K562 (cell line): ENCODE measurements at regions not wholly inside any gene's neighbourhood (a gene's known extent, or its start where the extent isn't known, plus 50 kb on each side); places are given as distances from the start of the nearest gene placed in this dataset.

Source experiments
- ATAC-seq: fragments of 200-7000 bp; cut with Tn5 transposase; 3 replicates; pipeline ENCODE4 v1.9.1; 2020; ENCODE audit warnings: moderate library complexity
- BruUV-seq: library from RNA; stranded (reverse); fragments of 400-500 nt; replicated peaks from 2 replicates; lab custom pipeline; 2021; lab: Mats Ljungman, UMichigan
- CTCF ChIA-PET: fragments of 300-600 bp; formaldehyde crosslinking; extraction: SDS; loops from one replicate; lab custom pipeline; 2021; ENCODE audit warnings: low intra/inter-chr PET ratio; lab: Yijun Ruan, JAX
- POLR2A ChIA-PET: fragments of 300-600, 350-650 bp; sonication (Branson Sonifier 250); formaldehyde crosslinking; extraction: SDS; loops from one replicate; lab custom pipeline; 2021; ENCODE audit warnings: antibody characterized with exemption, inconsistent platforms; lab: Yijun Ruan, JAX
- DNase-seq, 4 experiments: peaks; one replicate each; pipeline versions ENCODE4 v3.0.0 to v3.0.0-alpha.2; 2011 to 2018; ENCODE audit warnings: low spot score in 3 of 4, mixed read lengths in 3 of 4; ENCODE audit errors: extremely low read depth in 1 of 4
- FAIRE-seq: peaks from 2 replicates; lab custom pipeline; 2011; peaks lifted over from hg19 to GRCh38; lab: Jason Lieb, UNC
- H2AFZ ChIP-seq: 2 replicates; pipeline ENCODE4 v1.6.0; 2011; ENCODE audit warnings: low read depth, low read length, control low read depth, inconsistent platforms
- H3K27ac ChIP-seq: fragments of 200-600 bp; 3 replicates; pipeline ENCODE4 v1.8.0; 2011; ENCODE audit warnings: low read depth, mild to moderate bottlenecking, control low read depth, inconsistent platforms, low read length, moderate library complexity, mixed read lengths; ENCODE audit errors: extremely low read depth
- H3K27me3 ChIP-seq, 2 experiments: fragments of 300-600 bp in 1 of 2; 2 replicates in 1 of 2; 3 replicates in 1 of 2; pipeline versions ENCODE4 v1.6.0 to v1.8.0; 2011; ENCODE audit warnings: inconsistent platforms in 2 of 2, low read length in 2 of 2, mild to moderate bottlenecking in 1 of 2, mixed read lengths in 1 of 2, moderate library complexity in 1 of 2; ENCODE audit not compliant: control insufficient read depth in 2 of 2, insufficient read depth in 2 of 2
- H3K36me3 ChIP-seq: fragments of 300-600 bp; 3 replicates; pipeline ENCODE4 v1.8.0; 2011; ENCODE audit warnings: mild to moderate bottlenecking, low read length, inconsistent platforms; ENCODE audit not compliant: control insufficient read depth, insufficient read depth
- H3K4me1 ChIP-seq, 2 experiments: fragments of 200-600 bp in 1 of 2; replicated peaks in 1 of 2; 2 replicates in 1 of 2; 3 replicates in 1 of 2; pipeline versions ENCODE4 v1.5.1 to v1.8.0; 2011; ENCODE audit warnings: inconsistent platforms in 2 of 2, low read length in 2 of 2, mild to moderate bottlenecking in 1 of 2, mixed read lengths in 1 of 2, moderate library complexity in 1 of 2; ENCODE audit not compliant: control insufficient read depth in 2 of 2, insufficient read depth in 2 of 2
- H3K4me2 ChIP-seq: 2 replicates; pipeline ENCODE4 v1.6.1; 2011; ENCODE audit warnings: low read length, control low read depth, inconsistent platforms, mixed read lengths; ENCODE audit not compliant: insufficient read depth
- H3K4me3 ChIP-seq: fragments of 200-600 bp; sonication (generic), shearing (Covaris generic); 2 replicates; pipeline ENCODE4 v1.5.1; 2016; ENCODE audit warnings: control low read depth, inconsistent platforms
- H3K79me2 ChIP-seq: fragments of 200-600 bp; 3 replicates; pipeline ENCODE4 v1.8.0; 2011; ENCODE audit warnings: low read length, inconsistent platforms; ENCODE audit not compliant: control insufficient read depth, insufficient read depth
- H3K9ac ChIP-seq, 2 experiments: 2 replicates each; pipeline versions ENCODE4 v1.6.0 to v1.6.1; 2011; ENCODE audit warnings: low read depth in 2 of 2, low read length in 2 of 2, control low read depth in 1 of 2, inconsistent platforms in 1 of 2, mild to moderate bottlenecking in 1 of 2, mixed read lengths in 1 of 2; ENCODE audit not compliant: insufficient read depth in 1 of 2
- H3K9me1 ChIP-seq: one replicate; pipeline ENCODE4 v1.6.0; 2011; ENCODE audit warnings: inconsistent platforms, mild to moderate bottlenecking, low read length, moderate library complexity; ENCODE audit not compliant: control insufficient read depth, insufficient read depth
- H3K9me3 ChIP-seq: replicated peaks from 2 replicates; pipeline ENCODE4 v1.5.1; 2011; ENCODE audit warnings: low read depth, low read length, inconsistent platforms; ENCODE audit not compliant: control insufficient read depth, insufficient read depth
- H4K20me1 ChIP-seq: replicated peaks from 2 replicates; pipeline ENCODE4 v1.6.1; 2011; ENCODE audit warnings: low read length, inconsistent platforms, mixed read lengths; ENCODE audit not compliant: control insufficient read depth, insufficient read depth
- AFF4 ChIP-seq: sonication (generic); formaldehyde crosslinking; IDR thresholded peaks from 2 replicates; pipeline ENCODE4 v1.8.0; 2023; ENCODE audit warnings: mild to moderate bottlenecking, missing genetic modification reagents
- E2F8 ChIP-seq: fragments of 450-650 bp; IDR thresholded peaks from 2 replicates; pipeline ENCODE4 v1.7.1; 2018; ENCODE audit warnings: mild to moderate bottlenecking, low read depth; ENCODE audit not compliant: partially characterized antibody
- WGBS: fragments of 100-300 bp; shearing (Covaris generic); methylation state at CpG from one replicate; pipeline ENCODE4 v1.1.6; 2016; ENCODE audit warnings: low coverage, mixed read lengths; ENCODE audit not compliant: insufficient coverage; ENCODE audit errors: missing lambda C conversion rate; 5-methylcytosine and 5-hydroxymethylcytosine counted together
- in situ Hi-C: fragments of 300-500 bp; cut with MboI; formaldehyde crosslinking; loops from 4 replicates; pipeline ENCODE4 v1.15.0; 2018; ENCODE audit warnings: inconsistent platforms, mixed read lengths
- intact Hi-C: fragments of 100-400 bp; cut with micrococcal nuclease; formaldehyde crosslinking; loops from 2 replicates; pipeline ENCODE4 v1.14.2; 2022
- TF ChIP-seq, protein P1 (sequence below), 3 experiments: IDR thresholded peaks in 2 of 3; conservative IDR thresholded peaks in 1 of 3; 2 replicates each; pipeline ENCODE4 v1.5.1; 2011 to 2012; ENCODE audit warnings: low read length in 3 of 3, mild to moderate bottlenecking in 3 of 3, control low read depth in 2 of 3, improper control_type of control experiment in 1 of 3, inconsistent platforms in 1 of 3, low read depth in 1 of 3, mixed read lengths in 1 of 3, moderate library complexity in 1 of 3; ENCODE audit not compliant: insufficient read depth in 2 of 3

GRCh38 chr6:2599817-2600216, 150.9 kb downstream of the MYLK4 start (continued):
- TF ChIP-seq E2F8: no peak
- TF ChIP-seq, all 486 proteins: peak for 0

DNA sequence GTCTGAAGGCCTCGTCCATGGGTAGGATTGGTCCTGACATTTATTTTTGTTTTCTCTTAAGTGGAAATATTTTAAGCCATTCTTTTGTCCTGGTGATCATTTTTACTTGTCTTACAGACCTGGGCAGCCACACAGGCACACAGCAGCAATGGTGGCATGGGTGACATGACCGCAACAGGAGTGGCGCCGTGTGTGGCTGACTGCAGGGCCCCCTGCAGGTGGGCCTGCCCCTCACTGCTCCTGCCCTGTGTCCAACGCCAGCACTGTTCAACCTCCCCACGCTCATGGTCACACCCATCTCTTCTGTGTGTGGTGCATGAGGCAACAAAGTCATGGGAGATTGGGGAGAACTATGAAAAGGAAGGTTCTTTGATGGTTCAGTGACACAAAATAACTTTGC, 151.9 kb downstream of the MYLK4 start:
- Histone ChIP-seq H3K79me2 (no peaks in the 10 kb centered on the region), H3K9ac (no peak overlapping the region), H3K4me3 (no peak overlapping the region), H3K27ac (no peak overlapping the region), H3K4me1 (no peaks in the 10 kb centered on the region), H2AFZ (no peak overlapping the region), H3K9me1 (no peaks in the 10 kb centered on the region), H3K9me3 (no peaks in the 10 kb centered on the region), H3K27me3 (peaks cover 3 to 23% of the 10 kb centered on the region in 2 experiments; a peak in 3 of 5 replicates), H4K20me1 (no peaks in the 10 kb centered on the region), H3K4me2 (no peak overlapping the region), H3K36me3 (no peaks in the 10 kb centered on the region)
- DNase-seq: no peak
- TF ChIP-seq, protein P1, sequence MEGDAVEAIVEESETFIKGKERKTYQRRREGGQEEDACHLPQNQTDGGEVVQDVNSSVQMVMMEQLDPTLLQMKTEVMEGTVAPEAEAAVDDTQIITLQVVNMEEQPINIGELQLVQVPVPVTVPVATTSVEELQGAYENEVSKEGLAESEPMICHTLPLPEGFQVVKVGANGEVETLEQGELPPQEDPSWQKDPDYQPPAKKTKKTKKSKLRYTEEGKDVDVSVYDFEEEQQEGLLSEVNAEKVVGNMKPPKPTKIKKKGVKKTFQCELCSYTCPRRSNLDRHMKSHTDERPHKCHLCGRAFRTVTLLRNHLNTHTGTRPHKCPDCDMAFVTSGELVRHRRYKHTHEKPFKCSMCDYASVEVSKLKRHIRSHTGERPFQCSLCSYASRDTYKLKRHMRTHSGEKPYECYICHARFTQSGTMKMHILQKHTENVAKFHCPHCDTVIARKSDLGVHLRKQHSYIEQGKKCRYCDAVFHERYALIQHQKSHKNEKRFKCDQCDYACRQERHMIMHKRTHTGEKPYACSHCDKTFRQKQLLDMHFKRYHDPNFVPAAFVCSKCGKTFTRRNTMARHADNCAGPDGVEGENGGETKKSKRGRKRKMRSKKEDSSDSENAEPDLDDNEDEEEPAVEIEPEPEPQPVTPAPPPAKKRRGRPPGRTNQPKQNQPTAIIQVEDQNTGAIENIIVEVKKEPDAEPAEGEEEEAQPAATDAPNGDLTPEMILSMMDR (IDR thresholded peaks at IDR 0.05 in 2 of 3, conservative IDR thresholded peaks at IDR 0.05 in 1 of 3; ENCODE audit: insufficient read depth in 2 of 3, low read depth in 1 of 3, low read length in 3 of 3): peak; percentile 13 to 39 (median 22); a peak in 3 of 6 replicates
- TF ChIP-seq AFF4 (CRISPR knock-in tag): no peak
- FAIRE-seq: no peak
- BruUV-seq: no TSS peak
- intact Hi-C loops: no loop called here
- CTCF ChIA-PET: no interaction called here
- POLR2A ChIA-PET: no interaction called here
- ATAC-seq: peak; percentile 82
- WGBS: 2% methylated on average over 6 of the region's 6 CpGs
- in situ Hi-C loops: no loop called here
